HEK293 (cell line): ENCODE measurements at regions not wholly inside any gene's neighbourhood (a gene's known extent, or its start where the extent isn't known, plus 50 kb on each side); places are given as distances from the start of the nearest gene placed in this dataset.

Source experiments
- CTCF ChIA-PET: fragments of 350-600 bp; formaldehyde crosslinking; extraction: SDS; loops from one replicate; lab custom pipeline; 2021; ENCODE audit warnings: antibody characterized with exemption; lab: Yijun Ruan, JAX
- POLR2A ChIA-PET: fragments of 300-600 bp; formaldehyde crosslinking; extraction: SDS; loops from one replicate; lab custom pipeline; 2020; ENCODE audit warnings: antibody characterized with exemption, inconsistent platforms; lab: Yijun Ruan, JAX
- H3K27ac ChIP-seq: fragments of 200-500 bp; sonication (Bioruptor generic); 2 replicates; pipeline ENCODE4 v1.5.1; 2014; ENCODE audit warnings: low read depth, low read length, control low read depth, inconsistent platforms; ENCODE audit errors: extremely low read depth
- H3K36me3 ChIP-seq, 2 experiments: fragments of 200-500 bp in 1 of 2; sonication (Bioruptor generic) in 1 of 2; 1 replicate in 1 of 2; 2 replicates in 1 of 2; pipeline ENCODE4 v1.5.1; 2014 to 2017; ENCODE audit warnings: inconsistent platforms in 2 of 2, low read length in 2 of 2; ENCODE audit not compliant: control insufficient read depth in 2 of 2, insufficient read depth in 1 of 2
- H3K4me1 ChIP-seq: fragments of 200-500 bp; sonication (Bioruptor generic); 2 replicates; pipeline ENCODE4 v1.5.1; 2014; ENCODE audit warnings: mild to moderate bottlenecking, low read length, inconsistent platforms; ENCODE audit not compliant: control insufficient read depth, insufficient read depth
- H3K4me3 ChIP-seq: 2 replicates; pipeline ENCODE4 v1.5.1; 2011; ENCODE audit warnings: low read depth, mild to moderate bottlenecking, control low read depth, low read length, moderate library complexity
- H3K9me3 ChIP-seq: fragments of 200-500 bp; sonication (Bioruptor generic); 2 replicates; pipeline ENCODE4 v1.5.1; 2014; ENCODE audit warnings: low read depth, low read length, inconsistent platforms; ENCODE audit not compliant: control insufficient read depth, insufficient read depth
- EGR2 ChIP-seq: fragments of 450-650 bp; formaldehyde crosslinking; IDR thresholded peaks from 2 replicates; pipeline ENCODE4 v1.5.1; 2016; ENCODE audit warnings: low read depth, missing biosample characterization, missing genetic modification characterization
- GLI2 ChIP-seq: fragments of 450-650 bp; formaldehyde crosslinking; IDR thresholded peaks from 2 replicates; pipeline ENCODE4; 2017; ENCODE audit warnings: missing biosample characterization, missing genetic modification characterization, low read depth, borderline replicate concordance
- GLIS2 ChIP-seq: fragments of 450-650 bp; formaldehyde crosslinking; IDR thresholded peaks from 2 replicates; pipeline ENCODE4 v1.5.1; 2016; ENCODE audit warnings: missing biosample characterization, missing genetic modification characterization
- HOXC10 ChIP-seq: sonication (generic); formaldehyde crosslinking; IDR thresholded peaks from 2 replicates; pipeline ENCODE4 v1.8.1; 2023; ENCODE audit warnings: mild to moderate bottlenecking, missing genetic modification reagents
- HOXD13 ChIP-seq: sonication (generic); formaldehyde crosslinking; IDR thresholded peaks from 2 replicates; pipeline ENCODE4 v1.8.0; 2022; ENCODE audit warnings: missing genetic modification reagents, borderline replicate concordance
- KLF9 ChIP-seq: fragments of 450-650 bp; formaldehyde crosslinking; IDR thresholded peaks from 2 replicates; pipeline ENCODE4 v1.5.1; 2016; ENCODE audit warnings: missing biosample characterization, missing genetic modification characterization, low read depth
- MEIS1 ChIP-seq: sonication (generic); formaldehyde crosslinking; IDR thresholded peaks from 2 replicates; pipeline ENCODE4 v1.8.1; 2022; ENCODE audit warnings: missing genetic modification reagents, mild to moderate bottlenecking, borderline replicate concordance
- PRDM2 ChIP-seq: fragments of 450-650 bp; formaldehyde crosslinking; IDR thresholded peaks from 2 replicates; pipeline ENCODE4 v1.5.1; 2016; ENCODE audit warnings: missing biosample characterization, missing genetic modification characterization, borderline replicate concordance
- SCRT2 ChIP-seq: fragments of 450-650 bp; formaldehyde crosslinking; IDR thresholded peaks from 2 replicates; pipeline ENCODE4 v1.5.1; 2016; ENCODE audit warnings: missing biosample characterization, missing genetic modification characterization
- YY2 ChIP-seq: fragments of 450-650 bp; formaldehyde crosslinking; IDR thresholded peaks from 2 replicates; pipeline ENCODE4 v1.5.1; 2016; ENCODE audit warnings: missing biosample characterization, missing genetic modification characterization
- ZBTB21 ChIP-seq: fragments of 450-650 bp; formaldehyde crosslinking; IDR thresholded peaks from 2 replicates; pipeline ENCODE4 v1.5.1; 2017; ENCODE audit warnings: missing biosample characterization, missing genetic modification characterization
- ZBTB48 ChIP-seq: fragments of 450-650 bp; formaldehyde crosslinking; IDR thresholded peaks from 2 replicates; pipeline ENCODE4 v1.5.1; 2016; ENCODE audit warnings: missing biosample characterization, missing genetic modification characterization
- ZBTB8A ChIP-seq: fragments of 450-650 bp; formaldehyde crosslinking; IDR thresholded peaks from 2 replicates; pipeline ENCODE4 v1.5.1; 2016; ENCODE audit warnings: missing biosample characterization, missing genetic modification characterization
- ZFP3 ChIP-seq: fragments of 450-650 bp; formaldehyde crosslinking; IDR thresholded peaks from 2 replicates; pipeline ENCODE4 v1.5.1; 2016; ENCODE audit warnings: low read depth, missing biosample characterization, missing genetic modification characterization
- ZIC2 ChIP-seq: fragments of 450-650 bp; formaldehyde crosslinking; IDR thresholded peaks from 2 replicates; pipeline ENCODE4 v1.5.1; 2016; ENCODE audit warnings: missing biosample characterization, missing genetic modification characterization
- ZNF169 ChIP-seq: fragments of 450-650 bp; formaldehyde crosslinking; IDR thresholded peaks from 2 replicates; pipeline ENCODE4 v1.5.1; 2016; ENCODE audit warnings: missing biosample characterization, missing genetic modification characterization
- ZNF174 ChIP-seq: fragments of 450-650 bp; formaldehyde crosslinking; IDR thresholded peaks from 2 replicates; pipeline ENCODE4 v1.5.0; 2017; ENCODE audit warnings: missing biosample characterization, mild to moderate bottlenecking, missing genetic modification characterization
- ZNF416 ChIP-seq: fragments of 450-650 bp; formaldehyde crosslinking; IDR thresholded peaks from 2 replicates; pipeline ENCODE4 v1.5.1; 2016; ENCODE audit warnings: missing biosample characterization, missing genetic modification characterization
- ZNF571 ChIP-seq: fragments of 450-650 bp; formaldehyde crosslinking; IDR thresholded peaks from 2 replicates; pipeline ENCODE4 v1.5.0; 2017; ENCODE audit warnings: missing biosample characterization, missing genetic modification characterization
- ZNF585B ChIP-seq: fragments of 450-650 bp; formaldehyde crosslinking; IDR thresholded peaks from 2 replicates; pipeline ENCODE4 v1.5.1; 2016; ENCODE audit warnings: missing biosample characterization, missing genetic modification characterization
- ZNF658 ChIP-seq: fragments of 450-650 bp; formaldehyde crosslinking; IDR thresholded peaks from 2 replicates; pipeline ENCODE4; 2016; ENCODE audit warnings: missing biosample characterization, missing genetic modification characterization
- ZNF670 ChIP-seq: fragments of 450-650 bp; formaldehyde crosslinking; IDR thresholded peaks from 2 replicates; pipeline ENCODE4 v1.5.1; 2016; ENCODE audit warnings: missing biosample characterization, missing genetic modification characterization, low read depth
- ZNF704 ChIP-seq: fragments of 450-650 bp; formaldehyde crosslinking; IDR thresholded peaks from 2 replicates; pipeline ENCODE4 v1.5.1; 2016; ENCODE audit warnings: missing biosample characterization, missing genetic modification characterization
- ZNF785 ChIP-seq: fragments of 450-650 bp; formaldehyde crosslinking; IDR thresholded peaks from 2 replicates; pipeline ENCODE4 v1.5.1; 2016; ENCODE audit warnings: missing biosample characterization, missing genetic modification characterization
- TF ChIP-seq, protein P1 (sequence below): fragments of 450-650 bp; formaldehyde crosslinking; IDR thresholded peaks from 2 replicates; pipeline ENCODE4 v1.5.1; 2016; ENCODE audit warnings: missing biosample characterization, missing genetic modification characterization
- TF ChIP-seq, protein P2 (sequence below): fragments of 450-650 bp; formaldehyde crosslinking; IDR thresholded peaks from 2 replicates; pipeline ENCODE4 v1.5.1; 2016; ENCODE audit warnings: missing biosample characterization, missing genetic modification characterization

- TF ChIP-seq SCRT2, result no peak
- no peak for TF ChIP-seq ZNF169 (tag by site-specific recombination)
- no peak for TF ChIP-seq HOXC10
- no peak for TF ChIP-seq ZBTB21
- TF ChIP-seq, protein P1, sequence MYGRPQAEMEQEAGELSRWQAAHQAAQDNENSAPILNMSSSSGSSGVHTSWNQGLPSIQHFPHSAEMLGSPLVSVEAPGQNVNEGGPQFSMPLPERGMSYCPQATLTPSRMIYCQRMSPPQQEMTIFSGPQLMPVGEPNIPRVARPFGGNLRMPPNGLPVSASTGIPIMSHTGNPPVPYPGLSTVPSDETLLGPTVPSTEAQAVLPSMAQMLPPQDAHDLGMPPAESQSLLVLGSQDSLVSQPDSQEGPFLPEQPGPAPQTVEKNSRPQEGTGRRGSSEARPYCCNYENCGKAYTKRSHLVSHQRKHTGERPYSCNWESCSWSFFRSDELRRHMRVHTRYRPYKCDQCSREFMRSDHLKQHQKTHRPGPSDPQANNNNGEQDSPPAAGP, result no peak
- TF ChIP-seq ZNF785 (tag by site-specific recombination), result no peak
Measured at GRCh38 chr14:25759920-25760655, 710.1 kb upstream of the STXBP6 start (continued).

GRCh38 chr14:25759256-25759655, 709.3 kb upstream of the STXBP6 start:
- POLR2A ChIA-PET, result no interaction called here
- TF ChIP-seq MEIS1 (CRISPR knock-in tag), result no peak
- TF ChIP-seq GLI2, result no peak
- TF ChIP-seq, all 188 proteins: peak for 0
- Histone ChIP-seq H3K4me3 (no peak overlapping the region), H3K27ac (no peak overlapping the region), H3K4me1 (no peaks in the 10 kb centered on the region), H3K36me3 (no peaks in the 10 kb centered on the region), H3K9me3 (no peaks in the 10 kb centered on the region)
- CTCF ChIA-PET, result no interaction called here

DNA sequence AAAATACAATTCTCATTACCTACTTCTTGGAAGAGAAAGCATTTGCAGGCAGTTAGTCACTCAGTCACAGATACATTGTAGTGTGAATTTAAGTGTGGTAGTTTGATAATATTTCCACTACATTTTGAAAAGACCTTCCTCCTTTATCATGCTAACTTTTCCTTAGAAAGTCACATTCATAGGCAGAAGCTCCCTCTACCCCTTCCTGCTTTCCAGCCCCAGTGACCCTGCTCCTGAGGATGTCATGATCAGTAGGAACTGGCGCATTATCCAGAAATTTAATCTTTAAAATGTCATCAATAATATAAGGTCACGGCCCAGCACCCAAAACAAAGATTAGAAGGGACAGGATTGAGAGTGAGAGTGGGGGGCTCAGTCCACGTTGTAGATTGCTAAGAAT, 707.4 kb upstream of the STXBP6 start:
- TF ChIP-seq ZNF174 (no peak), ZNF416 (no peak), ZIC2 (no peak), PRDM2 (tag by site-specific recombination) (no peak), ZNF571 (tag by site-specific recombination) (no peak), ZFP3 (tag by site-specific recombination) (no peak), ZBTB8A (no peak), ZBTB48 (no peak), GLIS2 (tag by site-specific recombination) (no peak), ZNF585B (no peak), ZNF658 (no peak), EGR2 (tag by site-specific recombination) (no peak), ZNF670 (tag by site-specific recombination) (no peak), YY2 (tag by site-specific recombination) (no peak), HOXD13 (CRISPR knock-in tag) (no peak), KLF9 (tag by site-specific recombination) (no peak), ZNF704 (no peak)
- TF ChIP-seq, protein P2, sequence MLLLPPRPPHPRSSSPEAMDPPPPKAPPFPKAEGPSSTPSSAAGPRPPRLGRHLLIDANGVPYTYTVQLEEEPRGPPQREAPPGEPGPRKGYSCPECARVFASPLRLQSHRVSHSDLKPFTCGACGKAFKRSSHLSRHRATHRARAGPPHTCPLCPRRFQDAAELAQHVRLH, result no peak
- H3K9me3 ChIP-seq, result no peaks in the 10 kb centered on the region
- ChIA-PET POLR2A (no interaction called here), CTCF (no interaction called here)
- H3K4me3 ChIP-seq, result no peak overlapping the region
- H3K4me1 ChIP-seq, result no peaks in the 10 kb centered on the region
- no peaks in the 10 kb centered on the region for H3K36me3 ChIP-seq
- no peak overlapping the region for H3K27ac ChIP-seq
